ENCODE measurements at regions not wholly inside any gene's neighbourhood (a gene's known extent, or its start where the extent isn't known, plus 50 kb on each side); places are given as distances from the start of the nearest gene placed in this dataset.

DNA sequence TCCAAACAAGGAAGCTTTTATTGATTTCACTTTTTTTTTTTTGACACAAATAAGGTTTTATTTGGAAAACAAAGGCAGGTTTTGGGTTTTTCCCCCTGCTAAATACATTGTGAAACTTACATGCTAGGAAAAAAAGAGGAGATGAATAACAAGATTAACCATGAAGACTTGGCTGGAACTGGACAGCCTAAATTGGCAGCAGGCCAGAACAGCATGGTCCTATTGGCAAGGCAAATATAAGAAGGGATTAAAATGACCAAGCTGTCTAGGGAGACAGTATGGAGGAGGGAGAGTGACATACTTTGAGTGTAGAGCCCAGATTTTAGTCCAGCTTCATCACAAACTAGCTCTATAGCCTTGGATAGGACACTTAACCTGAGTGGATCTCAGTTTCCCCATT lies 63.9 kb upstream of the BBX start:
- H3K23ac ChIP-seq (ENCODE audit: insufficient read length, low read depth, low read length) = no peak overlapping the region
- H4K8ac ChIP-seq (replicated peaks; ENCODE audit: insufficient read length, low read depth, low read length) = no peak overlapping the region
- no peak overlapping the region for H2BK12ac ChIP-seq (ENCODE audit: insufficient read length, low read depth, low read length)
- H3K4ac ChIP-seq (ENCODE audit: low read depth, low read length) = no peak overlapping the region
- no peak for DNase-seq
- H4K91ac ChIP-seq (ENCODE audit: insufficient read length, low read depth, low read length) = no peak overlapping the region
- no peak overlapping the region for H2BK120ac ChIP-seq (ENCODE audit: low read depth, low read length, poor library complexity, severe bottlenecking)
- H2BK20ac ChIP-seq (ENCODE audit: low read depth, low read length, poor library complexity, severe bottlenecking) = no peak overlapping the region
- H2AFZ ChIP-seq (ENCODE audit: low read length) = no peak overlapping the region
- H3K4me2 ChIP-seq (ENCODE audit: insufficient read depth, insufficient read length, low read length) = no peak overlapping the region
- Mint-ChIP-seq H3K4me1 (peaks cover 9 to 14% of the 10 kb centered on the region in 2 experiments), H3K36me3 (ENCODE audit: insufficient read depth in 1 of 3, low read depth in 3 of 3) (no peaks in the 10 kb centered on the region), H3K9me3 (no peaks in the 10 kb centered on the region), H3K4me3 (no peak overlapping the region), H3K27ac (no peak overlapping the region), H3K27me3 (ENCODE audit: low read depth) (no peaks in the 10 kb centered on the region)
- no peak overlapping the region for H2AK5ac ChIP-seq (ENCODE audit: insufficient read length, low read length)
- H3K9ac ChIP-seq (ENCODE audit: extremely low read depth, insufficient read length, low read length) = no peak overlapping the region
- no peak overlapping the region for H2BK15ac ChIP-seq (ENCODE audit: low read depth, low read length)
- no peaks in the 10 kb centered on the region for H3K9me3 ChIP-seq (ENCODE audit: control insufficient read depth, low read depth, low read length)
- no peaks in the 10 kb centered on the region for H3K23me2 ChIP-seq (ENCODE audit: insufficient read length, low read depth, low read length, poor library complexity, severe bottlenecking)
- no peak overlapping the region for H3K27ac ChIP-seq (ENCODE audit: insufficient read length, low read depth, low read length)
- no peak overlapping the region for H3K18ac ChIP-seq (ENCODE audit: insufficient read length, low read depth, low read length)
- H3K79me2 ChIP-seq (ENCODE audit: insufficient read depth, low read length) = no peaks in the 10 kb centered on the region
- no peaks in the 10 kb centered on the region for H4K20me1 ChIP-seq (ENCODE audit: control insufficient read depth, insufficient read depth, insufficient read length)
- no peaks in the 10 kb centered on the region for H3K27me3 ChIP-seq (ENCODE audit: insufficient read depth, low read length)
- H3K4me1 ChIP-seq (ENCODE audit: insufficient read depth, low read length) = no peaks in the 10 kb centered on the region
- H3K14ac ChIP-seq (ENCODE audit: insufficient read depth, low read length) = no peak overlapping the region
- H4K5ac ChIP-seq (ENCODE audit: insufficient read length, low read depth, low read length) = no peak overlapping the region
- TF ChIP-seq, protein P1, sequence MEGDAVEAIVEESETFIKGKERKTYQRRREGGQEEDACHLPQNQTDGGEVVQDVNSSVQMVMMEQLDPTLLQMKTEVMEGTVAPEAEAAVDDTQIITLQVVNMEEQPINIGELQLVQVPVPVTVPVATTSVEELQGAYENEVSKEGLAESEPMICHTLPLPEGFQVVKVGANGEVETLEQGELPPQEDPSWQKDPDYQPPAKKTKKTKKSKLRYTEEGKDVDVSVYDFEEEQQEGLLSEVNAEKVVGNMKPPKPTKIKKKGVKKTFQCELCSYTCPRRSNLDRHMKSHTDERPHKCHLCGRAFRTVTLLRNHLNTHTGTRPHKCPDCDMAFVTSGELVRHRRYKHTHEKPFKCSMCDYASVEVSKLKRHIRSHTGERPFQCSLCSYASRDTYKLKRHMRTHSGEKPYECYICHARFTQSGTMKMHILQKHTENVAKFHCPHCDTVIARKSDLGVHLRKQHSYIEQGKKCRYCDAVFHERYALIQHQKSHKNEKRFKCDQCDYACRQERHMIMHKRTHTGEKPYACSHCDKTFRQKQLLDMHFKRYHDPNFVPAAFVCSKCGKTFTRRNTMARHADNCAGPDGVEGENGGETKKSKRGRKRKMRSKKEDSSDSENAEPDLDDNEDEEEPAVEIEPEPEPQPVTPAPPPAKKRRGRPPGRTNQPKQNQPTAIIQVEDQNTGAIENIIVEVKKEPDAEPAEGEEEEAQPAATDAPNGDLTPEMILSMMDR (conservative IDR thresholded peaks at IDR 0.05) = no peak
- no peak overlapping the region for H3T11ph ChIP-seq (ENCODE audit: low read length)
- no peak overlapping the region for H3K56ac ChIP-seq (ENCODE audit: insufficient read length, low read depth, low read length)
- no peak overlapping the region for H2BK5ac ChIP-seq (ENCODE audit: insufficient read length, low read length)
- H3K79me1 ChIP-seq (ENCODE audit: insufficient read depth, low read depth, low read length, poor library complexity, severe bottlenecking) = no peaks in the 10 kb centered on the region
